Amniotic stem cell (primary cell): ENCODE measurements at regions not wholly inside any gene's neighbourhood (a gene's known extent, or its start where the extent isn't known, plus 50 kb on each side); places are given as distances from the start of the nearest gene placed in this dataset.

ENCODE experiments used
- DNase-seq: peaks from one replicate; lab custom pipeline; 2025; lab: John Stamatoyannopoulos, UW

DNA sequence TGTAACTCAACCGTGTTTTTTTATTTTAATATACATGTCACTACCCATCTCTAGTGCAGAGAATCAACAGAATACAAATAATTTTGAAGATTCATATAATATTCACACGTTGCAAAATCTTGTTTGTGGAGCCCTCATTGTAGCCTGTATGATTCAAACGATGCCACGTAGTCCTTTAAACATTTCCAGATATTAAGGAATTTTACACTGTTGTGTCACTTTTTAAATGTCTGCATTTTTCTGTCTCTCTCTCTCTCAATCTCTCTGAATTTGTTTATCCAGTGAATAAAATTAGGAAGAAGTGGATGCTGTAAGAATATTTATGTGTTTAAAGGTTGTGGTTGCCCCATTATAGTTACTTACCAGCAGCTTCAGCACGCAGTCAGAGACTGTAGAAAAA lies 262.0 kb downstream of the PAX1 start:
- DNase-seq: no peak

- no peak for DNase-seq
These were observed 251.1 kb downstream of the PAX1 start for GRCh38 chr20:21956591-21956990.

GRCh38 chr20:21947406-21947805 lies 241.9 kb downstream of the PAX1 start:
- DNase-seq: no peak

DNA sequence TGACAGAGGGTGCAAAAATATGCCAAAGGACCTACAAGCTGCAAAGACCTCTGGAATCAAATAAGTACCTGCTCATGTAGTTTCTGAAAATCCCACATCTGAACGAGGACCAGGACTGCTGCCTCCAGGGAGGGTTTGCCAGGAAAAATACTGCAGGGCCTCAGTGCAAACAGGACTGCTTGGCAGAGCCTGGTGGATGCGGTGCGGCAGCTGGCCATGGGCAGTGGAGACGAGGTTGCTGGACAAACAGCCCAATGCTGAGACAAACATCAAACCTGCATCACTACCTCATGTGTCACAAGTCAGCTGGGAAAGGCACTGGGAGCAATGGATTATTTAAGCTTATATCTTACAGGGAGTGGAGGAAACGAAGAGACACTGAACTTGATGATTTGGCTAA lies 238.8 kb downstream of the PAX1 start:
- no peak for DNase-seq

DNA sequence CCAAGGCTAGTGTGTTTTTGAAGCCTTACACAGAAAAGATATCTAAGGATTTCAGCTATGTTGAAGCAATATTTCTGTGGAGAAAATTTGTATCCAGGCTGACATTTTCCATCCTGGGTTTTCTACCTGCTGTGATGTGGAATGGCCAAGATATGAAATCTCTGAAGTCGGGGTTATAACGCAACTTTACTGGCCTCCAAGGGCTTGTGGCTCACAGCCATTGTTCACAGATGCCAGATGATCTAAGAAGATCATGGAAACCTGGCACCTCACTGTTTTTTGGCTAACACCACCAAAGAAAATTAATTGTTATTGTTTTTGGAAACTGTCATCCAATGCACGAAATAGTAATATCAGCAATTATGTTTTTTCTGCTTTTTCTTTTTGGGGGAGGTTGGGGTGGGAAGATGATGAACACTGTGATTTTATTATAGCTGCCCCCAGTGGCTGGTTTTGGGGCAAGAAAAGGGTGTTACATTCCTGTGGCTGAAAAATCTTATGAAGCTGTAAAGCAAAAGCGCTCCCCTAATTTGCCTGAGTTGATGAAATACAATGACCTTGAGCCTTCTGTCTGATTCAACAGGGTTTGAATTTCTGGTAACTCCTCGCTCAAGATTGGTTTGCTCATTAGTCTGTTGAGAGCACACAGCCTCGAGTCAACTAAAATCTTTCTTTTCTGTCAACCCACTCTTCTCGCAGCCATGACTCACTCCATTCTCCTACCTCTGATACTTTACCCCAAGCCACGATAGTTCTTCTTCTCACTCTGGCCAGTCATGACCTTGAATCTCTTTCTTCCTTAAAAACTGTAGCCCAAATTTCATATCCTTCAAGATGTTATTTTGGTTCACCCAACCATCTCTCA lies 236.7 kb downstream of the PAX1 start:
- DNase-seq: no peak

- DNase-seq: no peak
These were observed 231.4 kb downstream of the PAX1 start for GRCh38 chr20:21936720-21937380.

DNA sequence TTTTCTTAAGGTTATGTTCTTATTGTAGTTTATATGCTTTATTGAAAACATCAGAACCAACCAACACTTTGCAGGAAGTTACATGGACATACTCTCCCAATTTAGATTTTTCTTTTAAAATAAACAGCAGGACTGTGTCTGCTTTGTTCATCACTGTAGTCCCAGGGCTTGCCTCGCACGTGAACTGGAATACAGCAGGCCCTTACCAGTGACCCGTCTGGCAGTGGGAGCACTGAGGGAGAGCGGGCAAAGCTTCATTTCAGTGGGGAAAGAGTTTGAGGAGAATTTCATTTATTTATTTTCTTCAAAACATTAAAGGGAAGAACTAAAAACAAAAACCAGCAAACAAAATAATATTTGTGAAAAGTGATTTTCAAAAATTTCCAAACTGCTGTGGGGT lies 230.8 kb downstream of the PAX1 start:
- DNase-seq: no peak

DNA sequence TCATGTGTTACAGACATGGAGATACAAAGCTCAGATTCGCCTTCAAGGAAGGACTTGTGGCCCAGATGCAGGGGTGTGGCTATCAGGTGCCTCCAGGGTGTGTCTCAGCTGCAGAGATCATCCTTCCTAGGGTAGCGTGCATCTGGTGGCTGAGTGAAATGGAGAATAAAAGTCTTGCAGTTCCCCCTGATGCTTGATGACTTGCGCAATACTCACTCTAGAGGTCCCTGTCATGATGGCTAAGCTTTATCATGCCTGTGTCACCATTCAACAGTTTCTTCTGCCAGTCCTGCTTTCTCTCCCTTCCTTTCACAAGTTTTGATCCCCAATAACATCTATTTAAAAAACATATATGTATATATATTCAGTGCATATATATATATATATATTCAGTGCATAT lies 228.1 kb downstream of the PAX1 start:
- no peak for DNase-seq

DNA sequence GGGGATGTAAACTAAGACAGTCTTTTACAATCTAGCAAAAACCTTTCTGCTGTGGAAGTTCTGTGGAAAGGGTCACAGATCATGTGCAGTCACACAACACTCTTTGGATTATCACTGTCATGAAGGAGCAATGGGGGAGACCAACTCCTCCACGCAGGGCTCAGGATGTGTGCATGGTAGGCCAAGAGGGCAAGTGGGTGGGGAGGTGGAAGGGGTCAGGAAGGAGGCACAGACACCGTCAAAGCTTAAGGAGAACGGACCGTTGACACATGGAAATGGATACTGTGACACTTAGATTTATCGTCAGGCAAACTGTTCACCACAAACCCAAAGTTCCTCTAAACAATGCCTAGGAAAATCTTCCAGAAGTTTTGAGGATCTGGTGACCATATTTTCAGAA lies 215.8 kb downstream of the PAX1 start:
- no peak for DNase-seq

DNA sequence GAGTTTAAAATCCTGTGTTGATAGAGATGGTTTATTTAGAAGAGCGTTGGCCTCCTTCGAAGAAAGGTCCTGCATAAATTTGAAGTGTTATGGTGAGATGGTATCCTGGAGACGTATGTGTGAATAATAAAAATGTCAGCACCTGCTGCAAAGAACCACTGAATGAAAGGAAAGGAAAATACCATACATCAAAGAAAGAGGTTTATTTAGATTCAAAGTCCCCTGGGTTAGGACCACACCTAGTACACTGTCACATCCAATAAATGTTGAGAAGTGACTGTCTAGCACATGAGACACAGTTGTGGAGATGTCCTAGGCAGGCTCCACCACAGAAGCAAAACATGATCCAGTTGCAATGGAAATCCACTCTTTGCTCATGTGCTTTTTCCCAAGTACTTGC lies 214.7 kb downstream of the PAX1 start:
- DNase-seq: no peak

- no peak for DNase-seq
These were observed 212.9 kb downstream of the PAX1 start for GRCh38 chr20:21918398-21918797.

GRCh38 chr20:21902391-21902790 lies 196.9 kb downstream of the PAX1 start:
- no peak for DNase-seq

- no peak for DNase-seq
These were observed 196.2 kb downstream of the PAX1 start for GRCh38 chr20:21901470-21902275.

DNA sequence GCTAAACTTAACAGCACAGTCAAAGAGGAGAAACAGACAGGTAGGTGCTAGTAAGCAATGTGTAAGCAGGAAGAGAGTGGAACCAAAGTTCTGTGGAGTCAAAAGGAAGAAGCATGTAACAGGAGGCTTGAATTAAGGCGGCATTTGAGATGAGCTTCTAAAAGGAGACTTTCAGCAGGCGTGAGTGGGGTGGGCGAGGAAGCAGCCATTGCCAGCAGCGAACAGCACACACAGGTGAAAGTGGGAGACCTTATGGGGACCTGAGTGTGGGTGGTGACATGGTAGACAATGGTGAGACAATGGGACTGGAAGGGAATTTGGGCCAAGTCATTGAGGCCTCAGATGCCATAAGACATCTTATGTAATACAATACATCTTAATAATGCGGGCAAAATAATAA lies 195.0 kb downstream of the PAX1 start:
- no peak for DNase-seq

GRCh38 chr20:21874921-21875320 lies 169.5 kb downstream of the PAX1 start:
- DNase-seq: no peak

GRCh38 chr20:21874127-21874526 lies 168.7 kb downstream of the PAX1 start:
- DNase-seq: no peak

DNA sequence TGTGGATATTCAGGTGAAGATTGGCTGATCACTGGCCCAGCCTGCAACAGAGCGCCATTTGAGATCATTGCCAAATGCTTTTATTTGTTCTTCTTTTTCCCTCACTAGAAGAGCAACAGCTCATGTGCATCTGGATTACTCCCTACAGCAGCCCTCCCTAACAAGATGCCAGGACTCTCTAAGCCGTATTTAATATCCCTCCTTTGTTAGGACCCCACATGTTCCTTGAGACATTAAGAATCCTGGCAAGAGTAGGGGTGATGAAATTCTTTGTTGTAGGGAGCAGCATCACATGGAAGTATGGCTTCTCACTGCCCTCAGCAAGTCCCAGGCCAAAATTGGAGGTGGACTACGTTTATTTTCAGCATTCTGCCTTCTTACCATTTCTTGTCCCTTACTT lies 167.8 kb downstream of the PAX1 start:
- DNase-seq: no peak

DNA sequence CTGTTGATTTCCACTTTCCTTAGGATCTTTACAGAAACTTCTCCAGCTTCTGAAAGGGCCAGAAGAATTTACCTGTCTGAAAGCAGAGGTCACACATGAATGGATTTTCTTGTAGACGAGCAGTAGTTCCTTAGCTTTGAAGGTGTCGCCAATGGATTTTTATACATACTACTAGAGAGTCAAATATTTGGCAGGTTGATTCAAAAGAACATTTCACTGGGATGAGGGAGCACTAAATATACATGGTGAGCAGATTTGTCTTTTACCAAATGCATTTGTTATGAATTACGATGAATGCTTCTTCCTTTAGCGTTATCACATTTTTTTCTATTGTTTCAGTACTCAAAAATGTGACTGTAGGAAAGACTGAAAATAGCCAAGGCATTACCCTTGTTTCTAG lies 162.3 kb downstream of the PAX1 start:
- no peak for DNase-seq

DNA sequence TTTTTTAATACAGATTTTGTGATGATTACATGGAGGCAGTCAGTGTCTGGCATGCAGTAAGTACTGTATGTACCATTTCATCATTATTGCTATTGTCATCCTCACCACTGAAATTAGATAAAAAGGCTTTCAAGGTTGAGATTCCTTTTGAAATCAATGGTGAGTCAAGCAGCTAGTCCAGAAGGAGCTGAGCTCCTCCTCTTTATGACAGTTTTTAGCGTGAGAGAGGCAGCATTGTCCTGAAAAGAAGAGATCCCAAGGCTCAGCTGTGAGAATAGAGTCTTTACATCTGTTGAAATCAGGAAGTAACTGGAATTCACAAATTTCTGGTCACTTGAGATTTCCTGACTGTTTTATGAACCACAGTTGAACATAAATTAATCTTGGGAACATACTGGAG lies 161.9 kb downstream of the PAX1 start:
- no peak for DNase-seq

- no peak for DNase-seq
These were observed 157.5 kb downstream of the PAX1 start for GRCh38 chr20:21862956-21863355.

DNA sequence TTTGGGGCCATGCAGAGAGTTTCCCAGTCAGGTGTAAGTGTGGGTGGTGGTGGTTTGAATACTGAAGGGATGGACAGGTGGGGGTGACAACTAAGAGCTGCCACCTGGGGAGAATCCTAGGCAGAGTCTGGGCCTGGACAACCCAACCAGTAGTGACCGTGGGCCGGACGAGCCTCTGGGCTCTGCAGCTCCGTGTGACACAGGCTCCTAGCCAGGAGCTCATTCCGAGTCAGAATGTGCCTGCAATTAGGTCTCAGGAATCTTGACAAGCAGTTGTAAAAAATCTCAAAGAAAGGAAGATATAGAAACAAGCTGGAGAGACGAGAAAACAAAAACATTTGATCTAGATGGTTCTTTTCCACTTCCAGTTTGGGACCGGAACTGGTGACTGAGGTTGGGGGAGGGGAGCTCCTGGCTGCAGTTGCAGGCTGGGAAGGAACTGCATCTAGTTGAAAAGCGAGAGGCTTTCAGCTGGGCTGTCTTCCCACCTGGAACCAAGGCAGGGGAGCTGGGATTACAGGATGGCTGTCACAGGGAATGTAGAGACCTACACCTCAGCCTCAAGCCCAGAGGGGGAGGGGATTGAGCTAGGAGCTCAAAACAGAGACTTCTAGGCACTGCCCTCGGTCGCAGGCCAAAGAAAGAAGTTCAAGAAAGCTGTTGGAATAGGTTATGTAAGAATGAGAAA lies 156.9 kb downstream of the PAX1 start:
- DNase-seq: no peak

DNA sequence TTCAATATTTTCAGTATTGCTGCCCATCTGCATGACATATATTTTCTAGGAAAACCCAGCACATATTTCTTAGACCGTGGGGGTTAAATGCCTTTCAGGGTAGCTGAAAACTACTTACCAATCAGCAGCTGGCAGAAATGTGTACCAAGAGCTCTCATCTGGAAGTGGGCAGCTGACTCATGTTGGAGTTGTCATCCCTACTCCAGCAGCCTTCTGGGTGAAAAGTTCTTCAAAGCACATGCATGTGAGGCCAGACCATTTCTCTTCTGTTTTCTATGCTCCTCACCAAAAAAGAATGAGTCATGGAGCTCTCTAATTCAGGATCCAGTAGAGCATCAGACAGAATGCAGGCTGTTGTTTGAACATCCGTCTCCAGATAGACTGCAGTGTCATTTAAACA lies 135.5 kb downstream of the PAX1 start:
- DNase-seq: no peak
